Ascending aorta (tissue), 2 donors: ENCODE measurements at regions not wholly inside any gene's neighbourhood (a gene's known extent, or its start where the extent isn't known, plus 50 kb on each side); places are given as distances from the start of the nearest gene placed in this dataset.

Experiments used
- DNase-seq, 2 donors: peaks; one replicate each; pipeline ENCODE4 v3.0.0-alpha.2; 2019; ENCODE audit warnings: low spot score in 2 of 2
- H3K27ac ChIP-seq, 2 donors: fragments of 200-600 bp; sonication (generic); one replicate each; pipeline ENCODE4 v1.5.1; 2016 to 2017; ENCODE audit warnings: mild to moderate bottlenecking in 1 of 2
- H3K27me3 ChIP-seq: fragments of 200-600 bp; sonication (generic); one replicate; pipeline ENCODE4 v1.5.1; 2017
- H3K36me3 ChIP-seq, 2 donors: fragments of 200-600 bp; sonication (generic); one replicate each; pipeline ENCODE4 v1.5.1; 2016
- H3K4me1 ChIP-seq, 2 donors: fragments of 200-600 bp; sonication (generic); one replicate each; pipeline ENCODE4 v1.5.1; 2016 to 2017; ENCODE audit warnings: mild to moderate bottlenecking in 1 of 2
- H3K4me3 ChIP-seq, 2 donors: fragments of 200-600 bp; sonication (generic); one replicate each; pipeline ENCODE4 v1.5.1; 2016 to 2017; ENCODE audit warnings: mild to moderate bottlenecking in 1 of 2
- H3K9me3 ChIP-seq, 2 donors: fragments of 200-600 bp; sonication (generic); one replicate each; pipeline ENCODE4 v1.5.1; 2016
- intact Hi-C: fragments of 100-400 bp; cut with DNase I; formaldehyde crosslinking; loops from one replicate; pipeline ENCODE4 v1.15.1; 2023
- TF ChIP-seq, protein P1 (sequence below), 3 experiments: fragments of 200-600 bp in 2 of 3; fragments of 450-650 bp in 1 of 3; sonication (generic) in 2 of 3; IDR thresholded peaks; one replicate each; pipeline ENCODE4 v1.5.1; 2016 to 2019; ENCODE audit warnings: antibody characterized with exemption in 3 of 3, mild to moderate bottlenecking in 1 of 3, moderate library complexity in 1 of 3

DNA sequence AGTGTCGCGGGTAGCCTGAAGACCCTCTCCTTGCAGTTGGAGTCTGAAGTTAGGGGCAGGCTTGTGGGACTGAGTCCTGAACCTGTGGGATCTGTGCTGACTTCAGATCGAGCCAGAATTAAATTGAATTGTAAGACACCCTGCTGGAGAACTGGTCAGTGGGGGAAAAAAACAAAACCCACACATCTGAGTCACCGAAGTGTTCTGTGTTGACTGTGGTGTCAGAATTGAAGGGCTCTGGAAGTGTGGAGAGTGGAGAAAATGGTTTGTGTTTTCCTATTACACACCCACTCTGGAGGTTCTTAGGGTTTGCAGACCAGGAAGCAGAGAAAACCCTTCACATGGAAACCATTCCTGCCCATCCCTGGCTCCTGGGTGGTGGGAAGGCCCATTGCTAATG is 209.5 kb upstream of the GALNT2 start:
- no peaks in the 10 kb centered on the region for H3K4me1 ChIP-seq
- DNase-seq: no peak
- no peaks in the 10 kb centered on the region for H3K9me3 ChIP-seq
- H3K27ac ChIP-seq: no peak overlapping the region
- H3K4me3 ChIP-seq: no peak overlapping the region
- no peaks in the 10 kb centered on the region for H3K27me3 ChIP-seq
- intact Hi-C loops: no loop called here
- TF ChIP-seq, protein P1, sequence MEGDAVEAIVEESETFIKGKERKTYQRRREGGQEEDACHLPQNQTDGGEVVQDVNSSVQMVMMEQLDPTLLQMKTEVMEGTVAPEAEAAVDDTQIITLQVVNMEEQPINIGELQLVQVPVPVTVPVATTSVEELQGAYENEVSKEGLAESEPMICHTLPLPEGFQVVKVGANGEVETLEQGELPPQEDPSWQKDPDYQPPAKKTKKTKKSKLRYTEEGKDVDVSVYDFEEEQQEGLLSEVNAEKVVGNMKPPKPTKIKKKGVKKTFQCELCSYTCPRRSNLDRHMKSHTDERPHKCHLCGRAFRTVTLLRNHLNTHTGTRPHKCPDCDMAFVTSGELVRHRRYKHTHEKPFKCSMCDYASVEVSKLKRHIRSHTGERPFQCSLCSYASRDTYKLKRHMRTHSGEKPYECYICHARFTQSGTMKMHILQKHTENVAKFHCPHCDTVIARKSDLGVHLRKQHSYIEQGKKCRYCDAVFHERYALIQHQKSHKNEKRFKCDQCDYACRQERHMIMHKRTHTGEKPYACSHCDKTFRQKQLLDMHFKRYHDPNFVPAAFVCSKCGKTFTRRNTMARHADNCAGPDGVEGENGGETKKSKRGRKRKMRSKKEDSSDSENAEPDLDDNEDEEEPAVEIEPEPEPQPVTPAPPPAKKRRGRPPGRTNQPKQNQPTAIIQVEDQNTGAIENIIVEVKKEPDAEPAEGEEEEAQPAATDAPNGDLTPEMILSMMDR (IDR thresholded peaks at IDR 0.05): no peak
- no peaks in the 10 kb centered on the region for H3K36me3 ChIP-seq

DNA sequence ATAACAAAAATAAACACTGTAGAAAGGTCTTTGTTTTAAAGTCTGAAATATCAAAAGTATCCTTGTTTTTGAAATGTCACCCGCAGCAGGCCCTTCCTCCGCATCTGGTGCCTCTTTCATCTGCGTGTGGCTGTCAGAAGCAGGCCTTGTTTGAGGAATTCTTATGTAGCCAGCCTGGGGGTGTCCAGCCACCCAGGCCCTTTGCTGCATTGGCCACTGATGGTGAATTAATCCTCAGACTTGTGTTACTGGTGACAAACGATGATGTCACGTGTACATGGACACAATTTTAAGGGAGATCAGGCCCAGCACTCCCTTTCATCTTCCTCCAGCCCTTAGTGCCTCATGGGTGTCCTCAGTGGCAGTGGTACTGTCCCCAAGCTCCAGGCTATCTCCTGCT is 208.0 kb upstream of the GALNT2 start:
- intact Hi-C loops: no loop called here
- TF ChIP-seq, protein P1 (IDR thresholded peaks at IDR 0.05): no peak
- Histone ChIP-seq H3K27me3 (no peaks in the 10 kb centered on the region), H3K4me1 (peaks cover 0 to 4% of the 10 kb centered on the region in 2 donors), H3K4me3 (no peak overlapping the region), H3K9me3 (no peaks in the 10 kb centered on the region), H3K27ac (no peak overlapping the region), H3K36me3 (no peaks in the 10 kb centered on the region)
- no peak for DNase-seq

DNA sequence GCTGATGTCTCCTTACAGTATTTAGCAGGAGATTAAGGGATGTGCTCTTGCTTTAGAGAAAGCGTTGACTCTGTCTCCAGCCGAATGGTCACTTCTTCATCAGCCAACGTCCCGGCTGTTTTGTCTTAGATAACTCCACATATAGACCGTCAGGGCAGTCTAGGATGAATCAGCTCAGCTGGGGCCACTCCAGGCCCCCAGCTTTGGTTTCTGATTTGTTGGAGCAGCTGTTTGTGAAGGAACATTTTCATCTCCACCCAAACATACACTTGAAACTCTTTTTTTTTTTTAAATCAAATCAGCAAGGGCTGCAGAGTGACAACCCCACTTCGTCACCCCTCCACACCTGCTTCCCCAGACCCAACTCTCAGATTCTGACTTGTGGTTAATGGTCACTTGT is 206.1 kb upstream of the GALNT2 start:
- TF ChIP-seq, protein P1 (IDR thresholded peaks at IDR 0.05): no peak

DNA sequence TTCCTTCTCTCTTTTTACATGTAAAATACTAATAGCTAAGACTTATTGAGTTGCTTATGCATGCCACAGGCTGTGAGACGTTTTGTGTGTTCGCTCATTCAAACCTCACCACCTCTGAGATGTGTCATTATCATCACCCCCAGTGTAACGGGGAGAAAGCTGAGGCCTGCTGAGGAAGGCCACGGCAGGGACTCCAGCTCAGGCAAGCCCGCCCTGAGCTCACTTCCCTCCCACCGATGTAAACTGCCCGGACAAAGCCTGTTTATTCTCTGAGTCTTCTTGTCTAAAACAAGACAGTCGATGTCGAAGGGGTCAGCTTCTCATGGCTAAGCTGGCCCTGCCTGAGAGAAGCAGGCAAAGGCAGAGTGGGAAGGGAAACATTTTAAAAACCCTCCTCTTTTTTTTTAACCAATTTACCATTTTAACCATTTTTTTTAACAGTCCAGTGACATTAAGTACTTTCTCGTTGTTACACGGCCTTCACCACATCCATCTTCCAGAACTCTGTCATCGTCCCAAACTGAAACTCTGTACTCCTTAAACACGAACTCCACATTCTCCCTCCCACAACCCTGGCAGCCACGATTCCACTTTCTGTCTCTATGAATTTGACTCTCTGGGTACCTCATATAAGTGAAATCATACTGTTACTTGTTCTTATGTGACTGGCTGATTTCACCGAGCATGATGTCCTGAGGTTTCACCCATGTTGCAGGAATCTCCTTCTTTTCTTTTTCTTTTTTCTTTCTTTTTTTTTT is 204.8 kb upstream of the GALNT2 start:
- Histone ChIP-seq H3K27ac (no peak overlapping the region), H3K36me3 (no peaks in the 10 kb centered on the region), H3K4me3 (no peak overlapping the region), H3K4me1 (peaks cover 0 to 9% of the 10 kb centered on the region in 2 donors), H3K27me3 (no peaks in the 10 kb centered on the region), H3K9me3 (no peaks in the 10 kb centered on the region)
- TF ChIP-seq, protein P1 (IDR thresholded peaks at IDR 0.05): no peak
- DNase-seq: no peak
- intact Hi-C loops: no loop called here

More for the DNA sequence above, 206.1 kb upstream of the GALNT2 start:
- H3K36me3 ChIP-seq: no peaks in the 10 kb centered on the region
- no peaks in the 10 kb centered on the region for H3K27me3 ChIP-seq
- peaks cover 0 to 9% of the 10 kb centered on the region in 2 donors for H3K4me1 ChIP-seq
- DNase-seq: no peak
- no peak overlapping the region for H3K4me3 ChIP-seq
- H3K9me3 ChIP-seq: no peaks in the 10 kb centered on the region
- H3K27ac ChIP-seq: no peak overlapping the region
- intact Hi-C loops: no loop called here

DNA sequence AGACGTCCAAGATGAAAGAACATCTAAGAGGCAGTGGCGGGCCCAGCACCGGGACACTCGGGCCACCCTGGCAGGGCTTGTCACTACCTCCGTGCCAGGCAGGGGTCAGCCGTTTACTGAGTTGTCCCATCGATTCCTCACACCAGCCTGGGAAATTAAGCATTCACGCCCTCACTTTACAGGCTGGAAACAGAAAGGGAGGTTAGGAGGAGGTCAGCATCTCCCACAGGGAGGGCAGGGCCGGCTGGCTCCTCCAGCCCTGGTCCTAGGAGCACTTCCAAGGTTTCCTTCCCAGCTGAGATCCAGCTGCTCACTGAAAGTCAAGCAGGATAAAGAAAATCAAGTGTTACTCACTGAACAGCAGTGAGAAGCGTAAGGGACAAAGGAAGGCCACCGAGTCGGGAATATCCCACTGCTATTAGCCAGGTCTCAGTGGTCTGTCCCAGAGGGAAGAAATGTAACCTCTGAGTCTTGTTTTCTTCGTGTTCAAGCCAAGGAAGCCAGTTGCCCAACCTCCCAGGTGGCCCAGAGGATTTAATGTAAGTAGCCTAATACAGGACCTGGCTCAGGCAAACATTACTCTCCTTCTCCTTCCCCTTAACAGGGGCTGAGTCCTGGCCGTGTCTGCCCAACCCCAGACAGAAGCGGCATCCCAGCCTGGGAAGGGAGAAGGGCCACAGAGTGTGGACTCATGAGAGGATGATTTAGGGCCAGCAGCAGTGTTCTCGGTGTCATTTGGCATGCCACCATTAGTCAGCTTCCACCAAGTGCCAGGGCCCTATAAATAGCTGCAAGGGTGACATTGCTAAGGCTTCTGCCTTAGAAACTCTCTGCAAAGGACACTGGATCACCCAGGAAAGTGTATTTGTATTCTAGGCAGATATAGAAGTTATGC is 203.1 kb upstream of the GALNT2 start:
- no peak for DNase-seq
- intact Hi-C loops: no loop called here
- Histone ChIP-seq H3K27ac (peak overlapping the region; percentile 44), H3K27me3 (no peaks in the 10 kb centered on the region), H3K4me3 (no peak overlapping the region), H3K9me3 (no peaks in the 10 kb centered on the region), H3K36me3 (no peaks in the 10 kb centered on the region), H3K4me1 (peaks cover 0 to 9% of the 10 kb centered on the region in 2 donors)
- TF ChIP-seq, protein P1 (IDR thresholded peaks at IDR 0.05): no peak
